CD4-positive, alpha-beta T cell treated with Interferon gamma for 1 hour (primary cell): ENCODE measurements at regions not wholly inside any gene's neighbourhood (a gene's known extent, or its start where the extent isn't known, plus 50 kb on each side); places are given as distances from the start of the nearest gene placed in this dataset.

Source experiments
- DNase-seq: peaks from one replicate; pipeline ENCODE4 v3.0.0-alpha.2; 2020

DNA sequence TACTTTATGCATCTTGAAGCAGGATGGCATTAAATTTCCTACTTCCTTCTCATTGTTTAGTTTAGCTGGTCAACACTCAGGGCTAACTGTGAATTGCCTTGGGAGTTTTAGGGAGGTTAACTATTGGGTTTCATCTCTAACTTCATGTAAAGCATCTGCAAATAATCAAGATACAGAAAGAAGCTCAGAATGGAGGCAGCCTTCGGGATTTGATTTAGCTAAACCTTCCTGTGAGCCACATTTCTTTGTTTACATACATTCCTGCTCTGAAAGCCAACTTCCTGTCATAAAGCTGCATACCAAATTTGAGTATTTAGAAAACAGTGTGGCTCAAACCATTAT lies 131.7 kb upstream of the PCDH18 start:
- no peak for DNase-seq

DNA sequence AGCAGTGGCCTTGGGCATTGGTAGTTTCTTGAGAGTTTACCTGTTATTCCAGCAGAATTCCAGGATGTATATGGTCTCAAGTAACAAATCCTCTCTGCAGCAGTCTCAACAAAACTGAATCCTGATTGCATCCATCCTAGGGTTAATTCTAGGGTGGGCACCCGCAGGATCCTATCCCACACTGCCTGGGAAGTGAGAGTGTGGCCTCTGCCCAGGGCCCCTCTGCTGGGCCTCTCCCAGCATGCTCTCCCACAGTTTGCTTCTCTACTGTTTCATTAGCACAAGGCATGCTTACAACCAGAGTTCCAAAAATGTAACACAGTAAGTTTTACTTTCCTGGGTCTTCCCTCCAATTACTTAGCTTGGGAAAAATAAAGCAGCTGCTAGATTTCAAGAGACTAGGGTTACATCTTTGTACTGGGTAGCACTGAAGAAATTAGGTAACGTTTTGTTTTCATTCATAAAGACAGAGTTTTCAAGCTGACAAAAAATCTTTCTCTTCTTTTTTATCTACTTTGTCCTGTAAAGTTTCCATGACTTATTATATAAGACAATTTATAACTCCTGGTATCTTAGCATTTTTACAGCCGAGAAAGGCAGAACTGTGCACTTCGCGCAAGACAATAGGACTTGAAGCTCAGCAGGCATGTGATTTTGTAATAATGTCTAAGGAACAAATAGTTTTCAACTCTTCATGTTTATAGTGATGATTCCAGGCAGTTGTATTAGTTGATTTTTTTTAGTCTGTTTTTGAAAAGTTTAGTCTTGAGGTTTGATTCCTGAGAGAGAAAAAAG lies 131.2 kb upstream of the PCDH18 start:
- DNase-seq = no peak

DNA sequence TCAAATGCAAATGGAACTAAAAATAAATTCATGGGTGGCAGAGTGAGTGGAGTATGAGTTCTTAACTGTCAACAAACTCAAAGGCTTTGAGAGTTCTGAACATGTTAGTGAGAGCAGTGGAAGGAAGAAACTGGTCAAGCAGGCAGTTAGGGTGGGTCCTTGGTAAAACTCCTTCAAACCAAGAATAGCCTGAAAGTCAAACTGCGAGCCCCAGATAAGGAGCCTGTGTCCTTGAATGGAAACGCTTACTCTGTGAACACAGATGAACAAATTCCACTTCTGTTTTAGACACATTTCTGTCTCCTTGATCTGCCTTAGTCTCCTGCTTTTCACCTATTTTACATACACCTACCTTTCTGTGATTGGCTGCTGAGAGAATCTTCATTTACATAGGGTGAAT lies 129.4 kb upstream of the PCDH18 start:
- DNase-seq = no peak

DNA sequence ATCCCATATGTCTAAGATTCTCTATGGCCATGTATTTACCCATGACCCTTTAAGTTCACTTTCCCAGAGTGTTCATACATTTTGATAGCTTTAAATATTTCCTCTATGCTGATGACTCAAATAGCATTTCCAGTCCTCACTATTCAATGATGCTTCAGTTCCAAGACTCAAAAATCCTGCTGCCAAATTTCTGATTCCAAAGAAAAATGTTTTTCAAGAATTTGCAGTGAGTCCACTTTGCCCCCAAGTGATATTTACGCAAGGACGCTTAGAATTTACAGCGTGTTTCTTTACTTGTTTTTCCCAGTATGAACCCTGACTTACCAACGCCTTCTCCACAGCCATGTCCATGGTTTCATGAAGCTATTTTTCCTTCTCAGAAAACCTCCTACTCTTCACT lies 127.9 kb upstream of the PCDH18 start:
- DNase-seq = no peak

DNA sequence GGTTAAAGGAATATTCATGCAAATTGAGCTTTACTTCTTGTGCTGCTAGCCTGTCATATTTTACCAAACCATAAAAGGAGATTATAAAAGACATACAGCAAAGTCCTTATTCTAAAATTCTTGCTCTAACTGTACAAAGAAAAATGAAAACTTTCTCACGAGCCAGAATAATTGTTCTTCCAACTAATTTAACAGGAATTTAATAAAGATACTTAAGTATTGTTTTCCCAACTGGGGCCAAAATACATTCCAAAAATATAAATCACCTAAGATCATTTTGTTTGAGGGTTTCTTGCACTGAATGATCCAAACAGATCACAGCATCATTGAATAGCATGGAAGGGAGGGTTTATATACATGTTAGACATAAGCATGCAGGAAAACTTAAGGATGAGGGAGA lies 127.1 kb upstream of the PCDH18 start:
- DNase-seq = no peak

DNA sequence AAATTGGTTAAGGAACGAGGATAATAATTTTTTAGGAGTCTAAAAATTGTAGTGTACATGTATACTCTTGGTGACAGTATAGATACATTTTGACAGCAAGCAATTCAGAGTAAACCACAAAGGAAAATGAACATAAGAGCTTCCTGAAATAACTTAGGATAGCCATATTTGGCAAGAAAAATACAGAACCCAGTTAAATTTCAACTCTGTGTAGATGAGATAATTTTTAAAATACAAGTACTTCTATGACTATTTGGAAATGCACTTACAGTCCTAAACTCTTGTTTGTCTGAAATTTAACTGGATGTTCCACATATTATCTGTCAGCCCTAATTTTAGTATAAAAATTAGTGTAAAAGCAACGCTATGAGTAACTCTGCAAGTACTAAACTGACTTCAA lies 124.4 kb upstream of the PCDH18 start:
- DNase-seq = no peak

DNA sequence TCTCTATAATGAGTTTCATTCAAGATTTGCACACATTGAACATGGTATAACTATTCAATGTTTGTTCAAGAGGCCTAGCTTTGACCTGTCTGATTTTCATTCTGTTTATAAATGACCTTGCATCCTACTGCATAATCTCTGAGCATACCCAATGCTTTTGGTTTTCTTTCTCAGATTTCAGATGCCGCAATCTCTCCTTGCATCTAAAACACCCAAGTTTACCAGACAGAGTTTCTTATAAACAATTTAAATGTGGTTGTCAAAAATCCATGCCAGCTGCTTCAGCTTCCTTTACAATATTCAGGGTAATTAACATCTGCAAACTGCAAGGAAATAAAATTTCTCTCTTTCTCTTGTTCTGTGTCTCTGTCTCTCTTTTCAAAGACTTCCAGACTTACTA lies 123.0 kb upstream of the PCDH18 start:
- no peak for DNase-seq

DNA sequence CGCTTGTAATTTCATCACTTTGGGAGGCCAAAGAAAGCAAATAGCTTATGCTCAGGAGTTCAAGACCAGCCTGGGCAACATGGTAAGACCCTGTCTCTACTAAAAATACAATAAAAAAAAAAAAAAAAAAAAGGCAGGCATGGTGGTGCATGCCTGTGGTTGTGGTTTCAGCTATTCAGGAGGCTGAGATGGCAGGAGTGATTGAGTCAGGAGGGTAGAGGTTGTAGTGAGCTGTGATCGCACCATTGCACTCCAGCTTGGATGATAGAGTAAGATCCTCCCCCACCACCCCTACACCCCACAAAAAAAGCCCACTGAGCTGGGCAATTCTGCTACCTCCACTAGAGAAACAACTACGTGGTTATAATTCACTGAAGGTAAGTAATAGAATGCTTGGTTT lies 118.8 kb upstream of the PCDH18 start:
- DNase-seq = no peak

DNA sequence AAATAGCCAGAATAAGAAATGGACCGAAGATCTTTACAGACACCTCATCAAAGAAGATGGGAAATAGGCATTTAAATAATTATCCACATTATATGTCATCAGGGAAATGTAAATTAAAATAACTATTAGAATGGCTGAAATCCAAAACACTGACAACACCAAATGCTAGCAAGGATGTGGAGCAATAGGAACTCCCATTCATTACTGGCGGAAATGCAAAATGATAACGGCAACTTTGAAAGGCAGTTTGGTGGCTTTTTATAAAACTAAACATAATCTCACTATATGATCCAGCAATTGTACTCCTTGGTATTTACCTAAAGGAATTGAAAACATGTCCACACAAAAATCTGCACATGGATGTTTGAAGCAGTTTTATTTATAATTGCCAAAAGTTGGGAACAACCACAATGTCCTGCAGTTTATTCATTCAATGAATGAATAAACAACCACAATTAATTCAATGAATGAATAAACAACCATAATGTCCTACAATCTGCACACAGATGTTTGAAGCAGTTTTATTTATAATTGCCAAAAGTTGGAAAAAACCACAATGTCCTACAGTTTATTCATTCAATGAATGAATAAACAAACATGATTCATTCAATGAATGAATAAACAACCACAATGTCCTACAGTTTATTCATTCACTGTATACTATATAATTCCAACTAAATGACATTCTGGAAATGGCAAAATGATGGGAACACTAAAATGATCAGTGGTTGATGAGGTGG lies 117.6 kb upstream of the PCDH18 start:
- no peak for DNase-seq

DNA sequence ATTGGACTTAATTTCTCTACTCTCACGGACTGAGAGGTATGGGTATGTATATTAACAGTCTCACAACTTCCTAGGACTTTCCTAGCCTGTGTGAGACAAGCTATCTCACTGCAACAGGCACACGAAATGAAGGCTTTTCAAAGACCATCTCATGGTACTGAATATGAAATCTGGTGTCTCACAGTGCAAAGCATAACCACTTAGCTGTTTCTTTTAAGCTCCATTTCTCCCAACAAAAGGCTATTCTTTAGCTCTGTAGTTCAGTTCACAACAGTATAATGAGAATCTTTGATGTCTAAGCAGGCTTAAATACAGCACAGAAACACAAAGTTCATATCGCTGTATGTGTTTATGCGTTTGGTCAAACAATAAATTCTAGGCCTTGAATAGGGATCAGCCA lies 116.2 kb upstream of the PCDH18 start:
- DNase-seq = no peak

DNA sequence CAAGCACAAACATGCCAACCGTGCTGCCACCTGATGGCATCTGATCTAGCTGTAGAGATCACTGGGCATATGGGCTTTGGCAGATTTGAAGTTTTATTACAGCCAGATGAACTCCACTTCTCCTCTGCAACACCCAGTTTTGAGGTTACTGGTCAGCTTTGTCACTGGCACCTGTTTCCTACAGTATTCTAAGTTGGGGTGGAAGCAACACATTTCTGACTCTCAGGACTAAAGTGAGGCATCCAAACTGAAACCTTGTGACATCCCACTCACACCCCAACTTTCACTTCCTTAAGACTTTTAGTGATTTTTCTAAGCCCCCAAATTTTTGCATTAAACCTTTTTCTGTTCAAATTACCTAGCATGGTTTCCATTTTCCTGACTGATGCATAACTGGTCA lies 115.1 kb upstream of the PCDH18 start:
- no peak for DNase-seq

DNA sequence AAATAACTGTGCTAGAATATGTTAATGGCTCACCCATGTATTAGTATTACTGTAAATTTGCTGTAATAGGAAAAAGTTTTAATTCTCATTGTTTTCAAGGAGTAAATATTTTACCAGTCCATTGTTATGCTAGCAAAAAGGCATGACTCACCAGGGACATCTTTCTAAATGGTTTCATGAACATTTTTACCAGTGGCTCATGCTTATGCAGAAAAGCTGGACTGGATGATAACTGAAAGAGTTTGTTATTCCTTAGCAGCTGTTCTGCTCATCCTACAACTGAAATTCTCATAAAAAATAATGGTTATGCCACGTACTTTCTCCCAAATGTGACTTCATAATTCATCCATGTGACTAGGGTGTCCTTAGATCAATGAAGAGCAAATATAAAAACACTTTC lies 111.9 kb upstream of the PCDH18 start:
- DNase-seq = no peak

DNA sequence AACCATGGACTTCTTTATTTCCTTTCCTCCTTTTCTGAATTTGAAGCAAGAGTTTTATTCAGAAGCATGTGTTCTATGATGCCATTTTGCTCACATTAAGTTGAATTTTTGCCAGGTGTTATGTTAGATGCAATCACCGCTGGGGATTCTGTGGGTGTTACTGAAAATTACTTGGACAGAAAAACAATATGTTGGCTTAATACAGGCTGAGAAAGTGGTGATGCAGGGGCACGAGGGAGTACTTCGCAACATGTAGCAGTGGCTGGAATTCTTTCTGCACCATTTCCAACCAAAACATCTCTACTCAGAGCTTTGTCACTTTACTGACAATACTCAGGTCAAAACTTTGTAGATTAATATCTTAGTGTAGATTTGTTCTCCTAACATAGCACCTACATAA lies 109.2 kb upstream of the PCDH18 start:
- DNase-seq = no peak

DNA sequence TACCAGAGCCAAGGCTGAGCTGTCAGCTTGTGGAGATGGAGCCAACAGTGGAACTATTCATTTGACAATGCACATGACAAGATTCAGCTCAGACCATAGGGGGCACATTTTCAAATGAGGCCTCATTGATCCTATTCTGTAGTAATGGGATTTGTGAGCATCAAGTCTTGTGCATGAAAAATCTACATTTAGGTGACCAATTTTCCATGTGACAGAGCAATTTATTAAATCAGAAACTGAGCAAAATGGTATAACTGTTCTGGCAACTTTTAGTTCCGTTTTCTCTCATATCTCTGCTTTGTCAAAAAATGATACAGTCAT lies 108.5 kb upstream of the PCDH18 start:
- no peak for DNase-seq

DNA sequence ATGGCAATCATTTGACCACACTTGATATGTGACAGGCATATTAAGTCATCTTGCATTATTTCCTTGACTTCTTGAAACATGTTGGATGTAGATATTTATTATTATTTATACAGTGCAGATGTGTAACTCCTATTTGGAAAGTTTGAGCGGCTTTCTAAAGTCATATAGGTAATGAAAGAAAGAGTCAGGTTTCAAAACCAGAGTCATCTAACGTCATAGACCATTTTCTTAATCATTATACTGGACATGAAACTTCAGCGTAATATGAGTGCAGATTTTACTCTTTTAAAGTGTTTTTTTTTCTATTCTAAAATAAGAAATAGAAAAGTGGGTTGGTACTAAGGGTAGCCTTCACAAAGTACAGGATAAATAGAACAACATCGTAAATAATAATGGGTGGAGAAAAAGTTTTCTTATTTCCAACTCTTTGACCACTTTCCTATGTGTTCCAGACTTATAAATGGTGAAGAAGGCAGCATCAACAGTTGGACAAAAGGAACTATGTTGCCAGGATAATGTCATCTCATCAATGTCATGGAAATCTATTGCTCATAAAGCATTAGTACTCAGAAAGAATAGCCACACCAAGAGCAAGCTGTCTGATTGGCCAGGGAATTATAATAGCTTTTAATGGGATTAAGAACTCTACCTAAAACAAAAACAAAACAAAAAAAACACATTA lies 108.0 kb upstream of the PCDH18 start:
- no peak for DNase-seq

DNA sequence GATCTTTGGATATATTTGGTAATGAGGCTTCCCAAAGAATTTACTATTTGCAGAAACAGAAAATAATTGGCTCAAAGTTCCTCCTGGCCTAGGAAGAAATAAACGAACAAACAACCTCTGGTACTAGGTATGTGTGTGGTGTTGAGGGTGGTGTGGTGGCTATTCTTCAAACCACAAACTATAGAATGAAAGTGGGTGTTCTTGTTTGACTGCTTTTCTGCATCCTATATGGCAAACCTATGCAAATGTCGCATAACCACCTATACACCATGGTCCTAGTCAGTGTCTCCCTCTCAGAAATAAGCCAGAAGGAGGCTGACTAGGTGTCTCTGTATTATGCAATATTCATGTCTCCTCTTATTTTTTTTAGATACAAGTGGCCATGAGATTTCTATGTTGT lies 106.6 kb upstream of the PCDH18 start:
- DNase-seq = no peak

DNA sequence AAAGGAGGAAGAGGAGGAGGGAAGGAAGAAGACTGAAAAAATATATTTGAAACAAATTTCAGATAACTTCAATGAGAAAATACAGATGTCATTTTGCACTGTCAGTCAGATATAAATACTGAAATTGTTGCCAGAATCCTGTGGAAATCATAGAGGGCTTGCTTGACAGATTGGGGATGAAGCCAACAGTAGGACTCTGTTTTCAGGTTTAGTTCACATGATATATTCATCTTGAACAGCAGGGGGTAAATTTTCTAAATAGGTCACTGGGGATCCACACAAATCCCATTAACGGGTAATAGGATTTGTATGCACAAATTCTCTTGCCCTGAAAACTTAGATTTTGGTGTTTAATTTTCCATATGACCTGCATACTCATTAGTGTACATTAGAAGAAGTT lies 103.3 kb upstream of the PCDH18 start:
- DNase-seq = no peak

DNA sequence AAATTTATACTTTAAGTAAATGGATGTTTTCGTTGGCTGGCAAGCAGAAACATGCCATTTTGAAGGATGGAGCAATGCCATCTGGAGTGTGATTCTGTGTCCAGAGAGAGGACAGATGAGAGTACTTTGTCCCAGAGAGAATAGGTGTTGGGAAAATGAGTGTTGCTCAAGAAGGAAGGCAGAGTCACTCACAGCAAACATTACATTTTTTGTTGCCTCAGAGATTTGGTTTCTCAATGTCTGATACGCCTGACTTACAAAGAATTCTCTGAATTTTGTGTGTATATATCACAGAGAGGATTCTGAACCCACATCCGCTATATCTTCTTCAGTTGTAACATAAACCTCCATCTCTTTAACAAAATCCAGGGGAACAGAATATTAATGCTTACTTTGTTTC lies 102.8 kb upstream of the PCDH18 start:
- DNase-seq = no peak

DNA sequence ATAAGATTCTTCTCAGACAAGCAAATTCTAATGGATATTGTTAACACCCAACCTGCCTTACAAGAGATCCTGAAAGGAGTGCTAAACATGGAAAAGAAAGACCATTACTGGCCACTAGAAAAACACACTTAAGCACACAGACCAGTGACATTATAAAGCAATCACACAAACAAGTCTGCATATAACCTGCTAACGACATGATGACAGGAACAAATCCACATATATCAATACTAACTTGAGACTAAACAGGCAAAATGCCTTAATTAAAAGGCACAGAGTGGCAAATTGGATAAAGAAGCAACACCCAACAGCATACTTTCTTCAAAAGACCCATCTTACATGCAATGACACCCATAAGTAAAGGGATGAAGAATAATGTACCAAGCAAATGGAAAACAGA lies 100.5 kb upstream of the PCDH18 start:
- DNase-seq = no peak

DNA sequence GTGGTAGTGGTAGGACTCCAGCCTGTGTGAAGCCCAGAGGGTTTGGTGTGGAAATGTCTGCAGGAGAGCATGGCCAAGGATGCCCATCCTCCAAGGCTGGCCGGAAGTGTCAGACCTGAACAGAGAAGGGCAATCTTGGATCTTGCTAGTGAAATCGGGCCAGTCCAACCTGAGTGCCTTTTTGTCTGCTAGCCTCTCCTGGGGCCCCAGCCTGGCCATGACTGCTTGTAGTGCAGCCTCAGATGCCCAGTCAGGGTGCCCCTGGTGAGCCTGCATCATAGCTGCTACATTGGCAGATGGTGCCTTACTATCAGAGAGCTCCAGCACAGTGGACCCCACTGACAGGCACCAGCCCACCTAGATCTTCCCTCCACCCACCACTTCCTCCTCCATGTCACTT lies 99.3 kb upstream of the PCDH18 start:
- DNase-seq = no peak

DNA sequence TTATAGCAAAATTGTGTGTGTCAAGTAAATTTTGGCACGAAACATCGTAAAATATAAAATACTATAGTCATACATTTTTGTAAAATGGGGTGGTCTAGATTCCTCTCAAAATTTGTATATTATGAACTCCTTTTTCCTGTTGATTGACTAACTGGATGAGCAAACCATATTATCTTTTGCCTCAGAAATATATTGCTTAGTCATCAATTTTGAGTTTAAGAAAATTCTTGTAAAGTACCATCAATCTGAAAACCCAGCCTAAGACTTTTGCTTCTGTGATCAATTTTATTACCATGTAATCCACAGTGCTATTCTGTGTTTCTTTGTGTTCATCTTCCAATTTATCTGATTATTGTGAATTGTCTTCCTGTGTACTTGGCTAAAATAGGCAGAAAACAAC lies 98.0 kb upstream of the PCDH18 start:
- no peak for DNase-seq

DNA sequence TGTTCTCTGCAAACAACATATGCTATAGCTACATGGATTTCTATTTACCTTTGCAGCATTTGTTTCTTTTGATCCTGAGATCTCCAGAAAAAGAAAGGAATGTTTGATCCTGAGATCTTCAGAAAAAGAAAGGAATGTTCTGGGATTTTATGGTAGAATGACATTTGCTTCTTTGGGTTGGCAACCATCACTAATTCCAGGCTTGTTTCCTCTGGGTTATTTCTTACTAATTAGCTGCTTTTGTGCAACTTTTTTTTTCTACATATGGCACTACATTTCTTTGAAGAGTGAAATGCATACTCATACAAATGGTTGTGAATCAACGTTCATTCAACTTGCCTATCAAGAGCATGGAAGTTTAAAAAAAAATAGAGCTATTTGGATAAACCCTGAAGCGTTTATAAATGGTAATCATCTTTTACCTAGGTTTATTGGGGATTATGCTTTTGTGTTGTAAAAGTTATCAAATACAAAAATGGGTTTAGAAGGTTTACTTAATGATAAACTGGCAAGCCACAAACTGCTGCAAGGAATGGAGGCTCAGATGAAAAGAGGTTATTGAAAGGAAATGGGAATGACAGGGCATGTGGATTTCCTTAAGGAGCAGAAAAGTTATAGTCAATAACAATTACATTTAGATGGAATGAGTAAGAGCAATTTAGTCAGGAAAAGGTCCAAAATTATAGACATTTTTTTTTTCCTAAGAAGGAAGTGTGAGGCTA lies 95.6 kb upstream of the PCDH18 start:
- no peak for DNase-seq

DNA sequence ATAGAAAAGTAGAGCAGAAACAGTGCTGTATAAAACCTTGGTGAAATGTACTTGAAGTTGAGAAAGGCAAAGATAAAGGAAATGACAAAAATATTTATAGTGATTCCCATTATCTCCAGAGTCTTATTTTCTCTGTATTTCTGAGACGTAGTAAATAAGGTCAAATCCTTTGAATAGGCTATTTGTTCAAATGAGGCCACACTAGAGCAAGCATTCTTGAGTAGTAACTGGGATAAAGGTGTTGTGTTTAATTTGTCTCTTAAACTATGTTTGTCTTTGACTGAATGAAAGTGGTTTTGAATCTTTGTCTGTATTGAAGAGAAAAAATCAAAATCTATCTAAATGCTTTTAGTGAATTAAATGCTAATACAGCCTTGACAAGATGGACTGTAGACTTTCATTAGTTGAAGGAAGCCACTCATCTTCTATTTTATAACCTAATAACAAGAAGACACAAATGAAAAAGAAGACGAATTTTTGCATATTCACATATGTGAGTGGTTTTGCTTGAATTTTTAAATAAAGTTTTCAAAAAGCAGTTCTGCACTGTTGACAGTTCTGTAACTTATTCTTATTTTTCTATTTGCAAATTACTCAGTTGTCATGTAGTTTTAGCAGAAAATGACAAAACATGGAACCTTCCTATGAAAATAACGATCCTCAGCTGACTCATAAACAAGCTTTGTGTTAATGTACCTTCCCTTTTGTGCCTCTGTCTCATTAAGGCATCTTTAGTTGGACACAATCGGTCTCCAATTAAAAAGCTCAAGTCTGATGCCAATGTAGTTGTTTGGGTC lies 94.8 kb upstream of the PCDH18 start:
- DNase-seq = no peak
